CD14-positive monocyte (primary cell): ENCODE measurements at regions not wholly inside any gene's neighbourhood (a gene's known extent, or its start where the extent isn't known, plus 50 kb on each side); places are given as distances from the start of the nearest gene placed in this dataset.

ENCODE experiments used
- DNase-seq, 3 donors: peaks; one replicate each; pipeline ENCODE4 v3.0.0-alpha.2; 2011 to 2022
- H2AFZ ChIP-seq: 2 replicates; pipeline ENCODE4 v1.6.0; 2012; ENCODE audit warnings: mild to moderate bottlenecking, low read depth, low read length, inconsistent platforms; ENCODE audit not compliant: insufficient read depth, poor library complexity, severe bottlenecking
- H3K27ac ChIP-seq, 2 donors: 1 replicate in 1 of 2; 2 replicates in 1 of 2; pipeline ENCODE4 v1.5.1; 2012 to 2013; ENCODE audit warnings: low read length in 2 of 2, control low read depth in 1 of 2, inconsistent platforms in 1 of 2, low read depth in 1 of 2, mild to moderate bottlenecking in 1 of 2
- H3K27me3 ChIP-seq, 2 donors: one replicate each; pipeline versions ENCODE4 v1.6.0 to v1.6.1; 2011 to 2013; ENCODE audit warnings: low read length in 2 of 2; ENCODE audit not compliant: control insufficient read depth in 2 of 2, insufficient read depth in 2 of 2
- H3K36me3 ChIP-seq, 2 donors: replicated peaks in 1 of 2; 1 replicate in 1 of 2; 2 replicates in 1 of 2; pipeline versions ENCODE4 v1.5.1 to v1.6.1; 2012 to 2013; ENCODE audit warnings: low read length in 2 of 2, control low read depth in 1 of 2, inconsistent platforms in 1 of 2, mild to moderate bottlenecking in 1 of 2; ENCODE audit not compliant: insufficient read depth in 2 of 2, control insufficient read depth in 1 of 2
- H3K4me1 ChIP-seq, 2 donors: 1 replicate in 1 of 2; 2 replicates in 1 of 2; pipeline versions ENCODE4 v1.5.1 to v1.6.1; 2012 to 2013; ENCODE audit warnings: low read length in 2 of 2, control low read depth in 1 of 2, inconsistent platforms in 1 of 2, mild to moderate bottlenecking in 1 of 2, moderate library complexity in 1 of 2; ENCODE audit not compliant: insufficient read depth in 2 of 2, control insufficient read depth in 1 of 2
- H3K4me2 ChIP-seq: replicated peaks from 2 replicates; pipeline ENCODE3; 2012; ENCODE audit warnings: low read length, moderate library complexity, mild to moderate bottlenecking; ENCODE audit not compliant: poor library complexity, severe bottlenecking; ENCODE audit errors: extremely low read depth
- H3K4me3 ChIP-seq, 3 experiments: fragments of 200-600 bp in 1 of 3; sonication (generic) in 1 of 3; replicated peaks in 1 of 3; 1 replicate in 2 of 3; 2 replicates in 1 of 3; pipeline ENCODE4 v1.5.1; 2011 to 2013; ENCODE audit warnings: low read length in 3 of 3, mild to moderate bottlenecking in 3 of 3, control low read depth in 2 of 3, low read depth in 2 of 3, inconsistent platforms in 1 of 3, moderate library complexity in 1 of 3
- H3K79me2 ChIP-seq: 2 replicates; pipeline ENCODE4 v1.6.0; 2012; ENCODE audit warnings: mild to moderate bottlenecking, control low read depth, inconsistent platforms, low read length, moderate library complexity; ENCODE audit not compliant: insufficient read depth
- H3K9ac ChIP-seq: 2 replicates; pipeline ENCODE4 v1.6.0; 2017; ENCODE audit warnings: low read length, mild to moderate bottlenecking; ENCODE audit not compliant: insufficient read depth, poor library complexity, severe bottlenecking
- H3K9me3 ChIP-seq, 2 donors: replicated peaks in 1 of 2; 1 replicate in 1 of 2; 2 replicates in 1 of 2; pipeline versions ENCODE4 v1.5.1 to v1.6.1; 2012 to 2013; ENCODE audit warnings: low read length in 2 of 2, control low read depth in 1 of 2; ENCODE audit not compliant: control insufficient read depth in 1 of 2, insufficient read depth in 1 of 2
- H4K20me1 ChIP-seq: 2 replicates; pipeline ENCODE4 v1.6.0; 2012; ENCODE audit warnings: mild to moderate bottlenecking, low read length, control low read depth, moderate library complexity; ENCODE audit not compliant: insufficient read depth
- H3K27ac Mint-ChIP-seq, 7 donors: one replicate each; pipeline ENCODE4 v1.8.0; 2020; ENCODE audit warnings: mild to moderate bottlenecking in 7 of 7, mixed read lengths in 7 of 7, moderate library complexity in 6 of 7, inconsistent platforms in 2 of 7
- H3K27me3 Mint-ChIP-seq, 3 donors: one replicate each; pipeline ENCODE4 v1.8.0; 2021 to 2022; ENCODE audit warnings: low read depth in 3 of 3, mild to moderate bottlenecking in 3 of 3, mixed read lengths in 3 of 3, moderate library complexity in 3 of 3, inconsistent platforms in 1 of 3
- H3K36me3 Mint-ChIP-seq, 2 donors: one replicate each; pipeline ENCODE4 v1.8.0; 2020; ENCODE audit warnings: mixed read lengths in 2 of 2, inconsistent platforms in 1 of 2, mild to moderate bottlenecking in 1 of 2
- H3K4me1 Mint-ChIP-seq: one replicate; pipeline ENCODE4 v1.8.0; 2020; ENCODE audit warnings: mild to moderate bottlenecking, mixed read lengths
- H3K4me3 Mint-ChIP-seq, 2 donors: one replicate each; pipeline ENCODE4 v1.8.0; 2020; ENCODE audit warnings: mild to moderate bottlenecking in 2 of 2, mixed read lengths in 2 of 2, moderate library complexity in 1 of 2
- H3K9me3 Mint-ChIP-seq, 7 donors: one replicate each; pipeline ENCODE4 v1.8.0; 2020 to 2022; ENCODE audit warnings: mixed read lengths in 7 of 7, mild to moderate bottlenecking in 6 of 7, moderate library complexity in 6 of 7, inconsistent platforms in 2 of 7
- CTCF ChIP-seq: fragments of 200-600 bp; IDR thresholded peaks from one replicate; pipeline ENCODE4 v1.8.0; 2022; ENCODE audit warnings: antibody characterized with exemption, mild to moderate bottlenecking
- WGBS: methylation state at CpG from one replicate; pipeline ENCODE4 v1.1.5; 2013; ENCODE audit warnings: missing lambda C conversion rate; ENCODE audit not compliant: insufficient coverage; 5-methylcytosine and 5-hydroxymethylcytosine counted together
- intact Hi-C, 2 donors: fragments of 100-400 bp; cut with micrococcal nuclease; formaldehyde crosslinking; loops; one replicate each; pipeline versions ENCODE4 v1.15.0 to v1.15.1; 2023

GRCh38 chr17:77489239-77489892 lies 348.6 kb downstream of the SEC14L1 start:
- H3K9me3 ChIP-seq = no peaks in the 10 kb centered on the region
- DNase-seq = no peak
- Mint-ChIP-seq H3K27me3 (no peaks in the 10 kb centered on the region), H3K36me3 (peaks cover 53 to 85% of the 10 kb centered on the region in 2 donors), H3K9me3 (peaks cover 0 to 3% (median 0%) of the 10 kb centered on the region in 7 donors), H3K4me1 (peaks cover 26% of the 10 kb centered on the region), H3K27ac (no peak overlapping the region), H3K4me3 (no peak overlapping the region)
- intact Hi-C loops = no loop called here
- no peak overlapping the region for H2AFZ ChIP-seq
- no peak overlapping the region for H3K27ac ChIP-seq
- no peaks in the 10 kb centered on the region for H3K27me3 ChIP-seq
- no peak overlapping the region for H3K4me3 ChIP-seq
- peaks cover 77 to 92% of the 10 kb centered on the region in 2 donors for H3K36me3 ChIP-seq
- H3K4me1 ChIP-seq = peaks cover 19 to 25% of the 10 kb centered on the region in 2 donors
- no peak overlapping the region for H3K9ac ChIP-seq
- H3K79me2 ChIP-seq = peaks cover 12% of the 10 kb centered on the region
- no peak overlapping the region for H3K4me2 ChIP-seq
- WGBS = 92% methylated on average over 16 of the region's 19 CpGs
- peaks cover 72% of the 10 kb centered on the region for H4K20me1 ChIP-seq
- TF ChIP-seq CTCF = no peak

GRCh38 chr17:77489893-77490255 lies 349.1 kb downstream of the SEC14L1 start:
- intact Hi-C loops = loop anchor here in 1 of 2 donors (5.0 kb wide), 2 partner anchors 58 to 88 kb away; no protein-coding TSS in a partner anchor
- H3K4me1 Mint-ChIP-seq = peaks cover 29% of the 10 kb centered on the region
- H3K36me3 Mint-ChIP-seq = peaks cover 56 to 87% of the 10 kb centered on the region in 2 donors
- H3K4me3 Mint-ChIP-seq = no peak overlapping the region
- no peaks in the 10 kb centered on the region for H3K27me3 Mint-ChIP-seq
- Histone ChIP-seq H3K79me2 (peaks cover 7% of the 10 kb centered on the region), H3K27me3 (no peaks in the 10 kb centered on the region), H2AFZ (no peak overlapping the region), H3K36me3 (peaks cover 81 to 93% of the 10 kb centered on the region in 2 donors), H4K20me1 (peaks cover 72% of the 10 kb centered on the region), H3K4me1 (peaks cover 25 to 30% of the 10 kb centered on the region in 2 donors), H3K9ac (no peak overlapping the region), H3K4me2 (no peak overlapping the region), H3K4me3 (no peak overlapping the region), H3K27ac (no peak overlapping the region), H3K9me3 (no peaks in the 10 kb centered on the region)
- peaks cover 0 to 3% (median 0%) of the 10 kb centered on the region in 7 donors for H3K9me3 Mint-ChIP-seq
- no peak for TF ChIP-seq CTCF
- 98% methylated on average over 9 of the region's 11 CpGs for WGBS
- H3K27ac Mint-ChIP-seq = no peak overlapping the region
- DNase-seq = no peak
